OCI-LY1 (cell line): ENCODE measurements at regions not wholly inside any gene's neighbourhood (a gene's known extent, or its start where the extent isn't known, plus 50 kb on each side); places are given as distances from the start of the nearest gene placed in this dataset.
A peak's percentile ranks its signal among the peaks of the same experiment; 100 is the strongest.

ENCODE experiments used
- H2AFZ ChIP-seq: fragments of 200-600 bp; sonication (generic), shearing (Covaris generic); 2 replicates; pipeline ENCODE4 v1.6.0; 2014; ENCODE audit warnings: antibody characterized with exemption, mild to moderate bottlenecking, low read length
- H3F3A ChIP-seq: fragments of 200-600 bp; sonication (generic), shearing (Covaris generic); 2 replicates; pipeline ENCODE4 v1.6.0; 2014; ENCODE audit warnings: mild to moderate bottlenecking, antibody characterized with exemption, low read length, moderate library complexity; ENCODE audit not compliant: insufficient read depth
- H3K27ac ChIP-seq: fragments of 200-600 bp; sonication (generic); 2 replicates; pipeline ENCODE4 v1.5.1; 2014; ENCODE audit warnings: low read length, mixed run types, mild to moderate bottlenecking, low read depth; ENCODE audit not compliant: poor library complexity, severe bottlenecking
- H3K27me3 ChIP-seq: fragments of 200-600 bp; sonication (generic); 2 replicates; pipeline ENCODE4 v1.6.0; 2014; ENCODE audit warnings: antibody characterized with exemption, mild to moderate bottlenecking, low read length, moderate library complexity; ENCODE audit not compliant: insufficient read depth
- H3K36me3 ChIP-seq: fragments of 200-600 bp; sonication (generic); 2 replicates; pipeline ENCODE4 v1.6.1; 2014; ENCODE audit warnings: mild to moderate bottlenecking, antibody characterized with exemption, low read length, moderate library complexity, mixed read lengths; ENCODE audit not compliant: insufficient read depth
- H3K4me1 ChIP-seq: fragments of 200-600 bp; sonication (generic); 2 replicates; pipeline ENCODE4 v1.5.1; 2014; ENCODE audit warnings: mild to moderate bottlenecking, low read length, moderate library complexity; ENCODE audit not compliant: insufficient read depth, severe bottlenecking
- H3K4me2 ChIP-seq: fragments of 200-600 bp; sonication (generic), shearing (Covaris generic); 2 replicates; pipeline ENCODE4 v1.6.1; 2014; ENCODE audit warnings: low read length
- H3K4me3 ChIP-seq: fragments of 200-600 bp; sonication (generic); 2 replicates; pipeline ENCODE4 v1.5.1; 2014; ENCODE audit warnings: low read length, low read depth, mild to moderate bottlenecking, mixed read lengths; ENCODE audit not compliant: poor library complexity, severe bottlenecking
- H3K79me2 ChIP-seq: fragments of 200-600 bp; shearing (Covaris generic); 2 replicates; pipeline ENCODE4 v1.6.1; 2016; ENCODE audit warnings: mixed run types, low read length, mixed read lengths; ENCODE audit not compliant: insufficient read depth
- H3K9ac ChIP-seq: fragments of 200-600 bp; sonication (generic), shearing (Covaris generic); 2 replicates; pipeline ENCODE4 v1.6.1; 2014; ENCODE audit warnings: mild to moderate bottlenecking, low read length, mixed read lengths
- H3K9me2 ChIP-seq: fragments of 200-600 bp; sonication (generic), shearing (Covaris generic); 2 replicates; pipeline ENCODE4 v1.6.1; 2014; ENCODE audit warnings: low read depth, mild to moderate bottlenecking, low read length, mixed read lengths
- H3K9me3 ChIP-seq: fragments of 200-600 bp; shearing (Covaris generic); 2 replicates; pipeline ENCODE4 v1.6.1; 2014; ENCODE audit warnings: low read length, mixed read lengths
- H4K20me1 ChIP-seq: fragments of 200-600 bp; sonication (generic), shearing (Covaris generic); 2 replicates; pipeline ENCODE4 v1.6.0; 2016; ENCODE audit warnings: mild to moderate bottlenecking, low read length; ENCODE audit not compliant: insufficient read depth
- CTCF ChIP-seq: fragments of 200-600 bp; sonication (generic), shearing (Covaris generic); IDR thresholded peaks from 2 replicates; pipeline ENCODE4 v1.5.1; 2017; ENCODE audit warnings: mild to moderate bottlenecking, antibody characterized with exemption, low read length, moderate library complexity, mixed read lengths
- EZH2 ChIP-seq: fragments of 200-600 bp; sonication (generic), shearing (Covaris generic); IDR thresholded peaks from 2 replicates; pipeline ENCODE4 v1.8.0; 2017; ENCODE audit warnings: borderline replicate concordance, mixed run types, mild to moderate bottlenecking, antibody characterized with exemption, low read length, moderate library complexity, mixed read lengths

DNA sequence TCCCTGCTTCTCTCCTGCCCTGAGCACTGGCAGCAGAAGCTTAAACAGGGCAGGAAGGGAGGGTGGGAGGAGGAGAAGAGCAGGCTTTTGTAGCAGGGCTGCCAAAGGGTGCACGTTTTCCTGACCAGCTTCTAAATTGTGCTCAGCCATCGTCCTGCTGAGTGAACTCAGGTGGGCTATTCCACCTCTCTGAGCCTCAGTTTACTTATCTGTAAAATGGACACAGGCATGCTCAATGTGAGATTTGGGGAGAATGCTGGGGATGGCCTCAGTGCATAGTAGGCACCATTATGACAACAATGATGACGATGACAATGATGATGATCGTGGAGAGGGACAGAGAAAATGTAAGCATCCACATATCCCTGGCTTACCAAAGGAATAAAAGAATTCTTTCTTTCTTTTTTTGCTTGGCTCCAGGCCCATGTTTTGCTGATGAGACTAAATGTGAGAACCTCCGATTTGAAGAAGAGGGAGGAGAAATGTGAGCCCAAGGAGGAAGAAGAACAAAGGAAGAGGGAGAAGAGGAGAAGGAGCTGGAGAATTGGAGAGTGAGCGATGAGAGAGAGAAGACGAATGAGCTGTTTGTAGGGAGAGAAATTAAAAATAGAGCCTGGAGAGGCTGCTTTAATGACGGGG is 105.5 kb upstream of the MYL2 start:
- no peaks in the 10 kb centered on the region for H3K79me2 ChIP-seq
- no peak overlapping the region for H3K4me3 ChIP-seq
- H3K9me2 ChIP-seq: no peaks in the 10 kb centered on the region
- no peaks in the 10 kb centered on the region for H3F3A ChIP-seq
- no peaks in the 10 kb centered on the region for H3K27me3 ChIP-seq
- no peak overlapping the region for H3K27ac ChIP-seq
- H3K9me3 ChIP-seq: no peaks in the 10 kb centered on the region
- no peaks in the 10 kb centered on the region for H3K36me3 ChIP-seq
- TF ChIP-seq EZH2 (no peak), CTCF (no peak)
- no peaks in the 10 kb centered on the region for H3K4me1 ChIP-seq
- no peak overlapping the region for H2AFZ ChIP-seq
- no peak overlapping the region for H3K9ac ChIP-seq
- no peaks in the 10 kb centered on the region for H4K20me1 ChIP-seq
- no peak overlapping the region for H3K4me2 ChIP-seq

GRCh38 chr12:111025301-111025700 is 104.9 kb upstream of the MYL2 start:
- no peaks in the 10 kb centered on the region for H3F3A ChIP-seq
- no peak for TF ChIP-seq CTCF
- TF ChIP-seq EZH2: no peak
- H3K9me2 ChIP-seq: no peaks in the 10 kb centered on the region
- H3K4me2 ChIP-seq: no peak overlapping the region
- H3K4me1 ChIP-seq: no peaks in the 10 kb centered on the region
- no peaks in the 10 kb centered on the region for H3K36me3 ChIP-seq
- no peaks in the 10 kb centered on the region for H4K20me1 ChIP-seq
- H3K4me3 ChIP-seq: no peak overlapping the region
- H3K9me3 ChIP-seq: no peaks in the 10 kb centered on the region
- no peak overlapping the region for H3K27ac ChIP-seq
- H3K9ac ChIP-seq: no peak overlapping the region
- H2AFZ ChIP-seq: no peak overlapping the region
- no peaks in the 10 kb centered on the region for H3K27me3 ChIP-seq
- no peaks in the 10 kb centered on the region for H3K79me2 ChIP-seq

DNA sequence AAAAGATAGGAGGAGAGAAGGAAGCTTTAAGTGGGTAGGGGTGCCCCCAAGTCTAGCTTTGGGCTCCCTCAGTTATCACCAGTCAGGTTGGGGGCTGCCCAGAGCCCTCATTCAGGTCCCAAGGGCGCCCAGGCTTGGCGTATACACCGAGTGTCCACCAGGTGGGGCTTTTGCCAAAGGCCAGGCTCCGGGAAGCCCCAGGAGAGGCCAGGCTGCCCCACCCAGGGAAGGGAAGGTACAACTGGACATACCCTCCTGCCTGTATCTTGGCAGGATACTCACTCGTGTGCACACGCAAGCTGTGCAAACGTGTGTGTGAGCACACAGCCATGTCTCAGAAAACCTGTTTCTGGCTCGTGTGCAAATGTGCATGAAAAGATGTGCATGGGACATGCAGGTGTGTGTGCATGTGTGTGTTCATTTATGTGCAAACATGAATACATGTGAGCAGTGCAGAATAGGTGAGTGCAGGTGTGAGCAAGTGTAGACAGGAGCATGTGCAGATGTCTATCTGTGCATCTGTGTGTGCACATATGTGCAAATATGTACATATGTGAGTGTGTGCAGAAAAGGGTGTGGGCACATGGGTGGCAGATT is 103.9 kb upstream of the MYL2 start:
- Histone ChIP-seq H4K20me1 (no peaks in the 10 kb centered on the region), H3K9me3 (no peaks in the 10 kb centered on the region), H3K4me1 (no peaks in the 10 kb centered on the region), H3F3A (no peaks in the 10 kb centered on the region), H3K4me3 (no peak overlapping the region), H3K79me2 (no peaks in the 10 kb centered on the region), H2AFZ (no peak overlapping the region), H3K27me3 (no peaks in the 10 kb centered on the region), H3K27ac (no peak overlapping the region), H3K9me2 (no peaks in the 10 kb centered on the region), H3K36me3 (no peaks in the 10 kb centered on the region), H3K4me2 (no peak overlapping the region), H3K9ac (no peak overlapping the region)
- no peak for TF ChIP-seq EZH2
- peak; percentile 52; the same call in 1 of the 2 replicates for TF ChIP-seq CTCF
